Right forelimb (tissue), 1 donor: ENCODE measurements at regions not wholly inside any gene's neighbourhood (a gene's known extent, or its start where the extent isn't known, plus 50 kb on each side); places are given as distances from the start of the nearest gene placed in this dataset.
"Not testable (repeated sequence)": the region's sequence is repeated elsewhere in the genome, so short reads cannot be mapped to it uniquely, and the experiment has no call there.

Experiments used
- DNase-seq: peaks from one replicate; pipeline ENCODE4 v3.0.0-alpha.2; 2018

GRCh38 chrX:39787999-39788398 lies 309.8 kb downstream of the BCOR start:
- no peak for DNase-seq

GRCh38 chrX:39788521-39788920 lies 309.2 kb downstream of the BCOR start:
- DNase-seq, result no peak

- DNase-seq, result no peak
Observed at GRCh38 chrX:39791691-39792090, 306.1 kb downstream of the BCOR start.

GRCh38 chrX:39795605-39796004 lies 302.2 kb downstream of the BCOR start:
- no peak for DNase-seq

- DNase-seq, result no peak
Observed at GRCh38 chrX:39796856-39797255, 300.9 kb downstream of the BCOR start.

- DNase-seq, result not testable (repeated sequence)
Observed at GRCh38 chrX:39798488-39798887, 299.3 kb downstream of the BCOR start.

- DNase-seq, result no peak
Observed at GRCh38 chrX:39802354-39802753, 295.4 kb downstream of the BCOR start.

GRCh38 chrX:39802908-39803307 lies 294.9 kb downstream of the BCOR start:
- no peak for DNase-seq

- DNase-seq, result no peak
Observed at GRCh38 chrX:39805022-39805421, 292.7 kb downstream of the BCOR start.

GRCh38 chrX:39805825-39806224 lies 291.9 kb downstream of the BCOR start:
- no peak for DNase-seq

- no peak for DNase-seq
Observed at GRCh38 chrX:39808471-39808917, 289.3 kb downstream of the BCOR start.

GRCh38 chrX:39809331-39809730 lies 288.4 kb downstream of the BCOR start:
- no peak for DNase-seq

GRCh38 chrX:39810901-39811300 lies 286.9 kb downstream of the BCOR start:
- no peak for DNase-seq

- DNase-seq, result no peak
Observed at GRCh38 chrX:39811376-39811775, 286.4 kb downstream of the BCOR start.

GRCh38 chrX:39813631-39814277 lies 284.0 kb downstream of the BCOR start:
- peak; percentile 55 for DNase-seq

GRCh38 chrX:39814391-39814790 lies 283.4 kb downstream of the BCOR start:
- no peak for DNase-seq

GRCh38 chrX:39815631-39816030 lies 282.1 kb downstream of the BCOR start:
- no peak for DNase-seq

GRCh38 chrX:39816871-39817731 lies 280.7 kb downstream of the BCOR start:
- no peak for DNase-seq

GRCh38 chrX:39817754-39818470 lies 279.8 kb downstream of the BCOR start:
- DNase-seq, result no peak

- DNase-seq, result no peak
Observed at GRCh38 chrX:39818750-39819149, 279.0 kb downstream of the BCOR start.

- no peak for DNase-seq
Observed at GRCh38 chrX:39819921-39820849, 277.6 kb downstream of the BCOR start.

GRCh38 chrX:39820938-39821708 lies 276.6 kb downstream of the BCOR start:
- no peak for DNase-seq
